Spleen (tissue), 7 donors: ENCODE measurements at regions not wholly inside any gene's neighbourhood (a gene's known extent, or its start where the extent isn't known, plus 50 kb on each side); places are given as distances from the start of the nearest gene placed in this dataset.

ENCODE experiments used
- CTCF ChIP-seq, 11 experiments: fragments of 200-600 bp in 7 of 11; fragments of 450-650 bp in 4 of 11; sonication (generic) in 4 of 11; IDR thresholded peaks in 8 of 11; conservative IDR thresholded peaks in 3 of 11; 1 replicate in 7 of 11; 2 replicates in 4 of 11; pipeline versions ENCODE4 v1.4.0 to v1.8.0; 2016 to 2021; ENCODE audit warnings: antibody characterized with exemption in 11 of 11, inconsistent platforms in 4 of 11, mild to moderate bottlenecking in 1 of 11
- POLR2AphosphoS5 ChIP-seq, 3 donors: sonication (generic); formaldehyde crosslinking; IDR thresholded peaks; one replicate each; pipeline ENCODE4 v1.5.1; 2017; ENCODE audit warnings: antibody characterized with exemption in 3 of 3
- donor health status: DM: no; HTN: no; CAD: no; lungs with moderate emphysema.
- donor health status: DM: no; HTN: no; CAD: no.
- donor health status: DM: no; HTN: no; CAD: no.

- TF ChIP-seq CTCF (IDR thresholded peaks at IDR 0.05 in 8 of 11, conservative IDR thresholded peaks at IDR 0.05 in 3 of 11) = no peak
- no peak for TF ChIP-seq POLR2AphosphoS5 (IDR thresholded peaks at IDR 0.05)
Measured at GRCh38 chr2:155867564-155867963, 465.0 kb downstream of the NR4A2 start.
